Astrocyte (in vitro differentiated cells and primary cell): ENCODE measurements at regions not wholly inside any gene's neighbourhood (a gene's known extent, or its start where the extent isn't known, plus 50 kb on each side); places are given as distances from the start of the nearest gene placed in this dataset.
"Not testable (repeated sequence)": the region's sequence is repeated elsewhere in the genome, so short reads cannot be mapped to it uniquely, and the experiment has no call there.

ENCODE experiments used
- DNase-seq: peaks from one replicate; pipeline ENCODE4 v3.0.0-alpha.2; 2010; ENCODE audit warnings: low read depth
- FAIRE-seq: peaks from 2 replicates; lab custom pipeline; 2011; peaks lifted over from hg19 to GRCh38; lab: Jason Lieb, UNC
- H2AFZ ChIP-seq: 2 replicates; pipeline ENCODE4 v1.6.0; 2012; ENCODE audit warnings: low read depth, low read length, inconsistent platforms
- H3K27ac ChIP-seq: 2 replicates; pipeline ENCODE4 v1.5.1; 2011; ENCODE audit warnings: low read depth, low read length, inconsistent platforms
- H3K27me3 ChIP-seq: 2 replicates; pipeline ENCODE4 v1.6.0; 2011; ENCODE audit warnings: low read length, inconsistent platforms; ENCODE audit not compliant: insufficient read depth
- H3K36me3 ChIP-seq: 2 replicates; pipeline ENCODE4 v1.5.1; 2011; ENCODE audit warnings: low read length, inconsistent platforms; ENCODE audit not compliant: insufficient read depth
- H3K4me1 ChIP-seq: 2 replicates; pipeline ENCODE4 v1.5.1; 2011; ENCODE audit warnings: low read length, inconsistent platforms; ENCODE audit not compliant: insufficient read depth
- H3K4me2 ChIP-seq: 2 replicates; pipeline ENCODE4 v1.6.0; 2012; ENCODE audit warnings: low read length, inconsistent platforms
- H3K4me3 ChIP-seq: 2 replicates; pipeline ENCODE4 v1.5.1; 2011; ENCODE audit warnings: low read depth, mild to moderate bottlenecking, low read length, inconsistent platforms; ENCODE audit not compliant: insufficient read depth
- H3K79me2 ChIP-seq: 2 replicates; pipeline ENCODE4 v1.6.0; 2012; ENCODE audit warnings: mild to moderate bottlenecking, low read length, inconsistent platforms; ENCODE audit not compliant: insufficient read depth
- H3K9ac ChIP-seq: 2 replicates; pipeline ENCODE4 v1.6.0; 2012; ENCODE audit warnings: mild to moderate bottlenecking, low read length, inconsistent platforms
- H3K9me3 ChIP-seq: 2 replicates; pipeline ENCODE4 v1.5.1; 2012; ENCODE audit warnings: low read depth, mild to moderate bottlenecking, low read length, inconsistent platforms; ENCODE audit not compliant: insufficient read depth
- H4K20me1 ChIP-seq: 2 replicates; pipeline ENCODE4 v1.6.0; 2012; ENCODE audit warnings: low read length, inconsistent platforms; ENCODE audit not compliant: insufficient read depth
- H3K27ac Mint-ChIP-seq: one replicate; pipeline ENCODE4 v1.8.0; 2021; ENCODE audit warnings: mild to moderate bottlenecking, mixed read lengths; ENCODE audit not compliant: unreplicated experiment
- H3K27me3 Mint-ChIP-seq: one replicate; pipeline ENCODE4 v1.8.0; 2021; ENCODE audit warnings: low read depth, mixed read lengths; ENCODE audit not compliant: unreplicated experiment
- H3K36me3 Mint-ChIP-seq: one replicate; pipeline ENCODE4 v1.8.0; 2021; ENCODE audit warnings: low read depth, mixed read lengths; ENCODE audit not compliant: unreplicated experiment
- H3K4me1 Mint-ChIP-seq: one replicate; pipeline ENCODE4 v1.8.0; 2021; ENCODE audit warnings: low read depth, mixed read lengths; ENCODE audit not compliant: unreplicated experiment
- H3K4me3 Mint-ChIP-seq: one replicate; pipeline ENCODE4 v1.8.0; 2021; ENCODE audit warnings: mild to moderate bottlenecking, moderate library complexity, mixed read lengths; ENCODE audit not compliant: unreplicated experiment
- H3K9me3 Mint-ChIP-seq: one replicate; pipeline ENCODE4 v1.8.0; 2021; ENCODE audit warnings: mild to moderate bottlenecking, mixed read lengths; ENCODE audit not compliant: unreplicated experiment
- CTCF ChIP-seq: IDR thresholded peaks from 2 replicates; pipeline ENCODE4 v1.5.1; 2011; ENCODE audit warnings: low read depth, mild to moderate bottlenecking, inconsistent platforms, low read length, moderate library complexity; ENCODE audit not compliant: insufficient read depth
- EZH2 ChIP-seq: IDR thresholded peaks from 2 replicates; pipeline ENCODE4 v1.6.1; 2012; ENCODE audit warnings: mild to moderate bottlenecking, low read length, inconsistent platforms; ENCODE audit not compliant: insufficient read depth

GRCh38 chr7:145817687-145818086 lies 298.9 kb upstream of the CNTNAP2 start:
- TF ChIP-seq CTCF = no peak
- no peak for TF ChIP-seq EZH2
- Mint-ChIP-seq H3K4me1 (no peaks in the 10 kb centered on the region), H3K27me3 (no peaks in the 10 kb centered on the region), H3K9me3 (peaks cover 11% of the 10 kb centered on the region), H3K4me3 (no peak overlapping the region), H3K27ac (no peak overlapping the region), H3K36me3 (no peaks in the 10 kb centered on the region)
- Histone ChIP-seq H3K4me1 (no peaks in the 10 kb centered on the region), H3K9ac (no peak overlapping the region), H3K9me3 (peaks cover 5% of the 10 kb centered on the region), H3K36me3 (no peaks in the 10 kb centered on the region), H3K4me3 (no peak overlapping the region), H2AFZ (no peak overlapping the region), H3K27ac (no peak overlapping the region), H3K27me3 (no peaks in the 10 kb centered on the region), H3K4me2 (no peak overlapping the region), H4K20me1 (no peaks in the 10 kb centered on the region), H3K79me2 (no peaks in the 10 kb centered on the region)
- no peak for FAIRE-seq
- DNase-seq = no peak

- H3K36me3 Mint-ChIP-seq = no peaks in the 10 kb centered on the region
- H3K27ac ChIP-seq = no peak overlapping the region
- H3K27me3 ChIP-seq = no peaks in the 10 kb centered on the region
- H3K9me3 Mint-ChIP-seq = peaks cover 3% of the 10 kb centered on the region
- no peak overlapping the region for H3K4me3 Mint-ChIP-seq
- no peak overlapping the region for H3K4me2 ChIP-seq
- H2AFZ ChIP-seq = no peak overlapping the region
- DNase-seq (no peak), FAIRE-seq (no peak)
- no peak overlapping the region for H3K27ac Mint-ChIP-seq
- no peaks in the 10 kb centered on the region for H3K4me1 ChIP-seq
- peaks cover 14% of the 10 kb centered on the region for H3K9me3 ChIP-seq
- no peaks in the 10 kb centered on the region for H4K20me1 ChIP-seq
- H3K4me1 Mint-ChIP-seq = no peaks in the 10 kb centered on the region
- H3K27me3 Mint-ChIP-seq = no peaks in the 10 kb centered on the region
- H3K9ac ChIP-seq = no peak overlapping the region
- H3K36me3 ChIP-seq = no peaks in the 10 kb centered on the region
- H3K79me2 ChIP-seq = no peaks in the 10 kb centered on the region
- TF ChIP-seq CTCF (no peak), EZH2 (no peak)
- H3K4me3 ChIP-seq = no peak overlapping the region
Measured at GRCh38 chr7:145812218-145812617, 304.4 kb upstream of the CNTNAP2 start.

- not testable (repeated sequence) for H3K27me3 Mint-ChIP-seq, H3K4me1 Mint-ChIP-seq, H3K4me3 Mint-ChIP-seq, H4K20me1 ChIP-seq, DNase-seq, H3K27ac Mint-ChIP-seq, H3K27me3 ChIP-seq, H3K79me2 ChIP-seq, H3K4me1 ChIP-seq, FAIRE-seq, H3K4me3 ChIP-seq, H3K36me3 ChIP-seq, H3K4me2 ChIP-seq, H3K9me3 ChIP-seq, H3K36me3 Mint-ChIP-seq, H3K9ac ChIP-seq, H2AFZ ChIP-seq, H3K9me3 Mint-ChIP-seq, H3K27ac ChIP-seq
Measured at GRCh38 chr7:145805496-145805895, 311.1 kb upstream of the CNTNAP2 start.
